Ishikawa (cell line): ENCODE measurements at regions not wholly inside any gene's neighbourhood (a gene's known extent, or its start where the extent isn't known, plus 50 kb on each side); places are given as distances from the start of the nearest gene placed in this dataset.

Experiments used
- CEBPB ChIP-seq: IDR thresholded peaks from 2 replicates; pipeline ENCODE4 v1.6.1; 2012
- CREB1 ChIP-seq: IDR thresholded peaks from 2 replicates; pipeline ENCODE4 v1.6.1; 2012; ENCODE audit warnings: low read depth
- EGR1 ChIP-seq: IDR thresholded peaks from 2 replicates; pipeline ENCODE4 v1.6.1; 2012
- EP300 ChIP-seq: IDR thresholded peaks from 2 replicates; pipeline ENCODE4 v1.6.1; 2012; ENCODE audit warnings: borderline replicate concordance
- FOXM1 ChIP-seq: IDR thresholded peaks from 2 replicates; pipeline ENCODE4 v1.6.1; 2012; ENCODE audit warnings: low read depth, borderline replicate concordance
- NFIC ChIP-seq: IDR thresholded peaks from 2 replicates; pipeline ENCODE4 v1.6.1; 2012
- RAD21 ChIP-seq: IDR thresholded peaks from 2 replicates; pipeline ENCODE4 v1.6.1; 2012; ENCODE audit warnings: low read depth
- REST ChIP-seq: IDR thresholded peaks from 2 replicates; pipeline ENCODE4 v1.6.1; 2012; ENCODE audit warnings: low read depth, mild to moderate bottlenecking
- TAF1 ChIP-seq: IDR thresholded peaks from 2 replicates; pipeline ENCODE4 v1.6.1; 2012; ENCODE audit warnings: low read depth, mild to moderate bottlenecking
- TCF12 ChIP-seq: IDR thresholded peaks from 2 replicates; pipeline ENCODE4 v1.6.1; 2012; ENCODE audit warnings: low read depth
- TEAD4 ChIP-seq: IDR thresholded peaks from 2 replicates; pipeline ENCODE4 v1.6.1; 2012
- YY1 ChIP-seq: IDR thresholded peaks from 2 replicates; pipeline ENCODE4 v1.6.1; 2012; ENCODE audit warnings: low read depth
- ZBTB7A ChIP-seq: IDR thresholded peaks from 2 replicates; pipeline ENCODE4 v1.6.1; 2012; ENCODE audit warnings: low read depth
- TF ChIP-seq, protein P1 (sequence below): IDR thresholded peaks from 2 replicates; pipeline ENCODE4 v1.6.1; 2012
- TF ChIP-seq, protein P2 (sequence below): IDR thresholded peaks from 2 replicates; pipeline ENCODE4 v1.6.1; 2012

DNA sequence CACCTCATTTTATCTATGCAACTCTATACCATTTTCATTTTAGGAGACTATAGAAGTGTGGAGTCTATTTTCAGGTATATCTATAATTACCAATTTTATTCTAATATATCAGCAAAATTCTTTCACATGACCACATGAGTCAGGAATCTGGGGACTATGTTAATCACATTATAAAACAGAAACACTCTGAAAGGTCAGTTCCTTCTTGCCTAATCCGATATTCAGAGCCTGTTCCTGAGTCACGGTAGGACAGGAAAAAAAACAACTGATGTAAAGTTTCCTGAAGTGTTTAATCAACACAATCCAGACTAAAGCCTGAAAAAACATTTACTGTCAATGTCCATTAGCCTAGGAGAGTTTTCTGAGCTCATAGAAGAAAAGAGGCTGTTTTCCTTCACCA lies 1902.3 kb downstream of the NCAM2 start:
- TF ChIP-seq CREB1 (no peak), TCF12 (no peak), REST (no peak), NFIC (no peak), ZBTB7A (no peak), YY1 (no peak), FOXM1 (no peak), TAF1 (no peak), EGR1 (no peak), RAD21 (no peak), EP300 (no peak), TEAD4 (no peak), CEBPB (no peak)
- TF ChIP-seq, protein P1, sequence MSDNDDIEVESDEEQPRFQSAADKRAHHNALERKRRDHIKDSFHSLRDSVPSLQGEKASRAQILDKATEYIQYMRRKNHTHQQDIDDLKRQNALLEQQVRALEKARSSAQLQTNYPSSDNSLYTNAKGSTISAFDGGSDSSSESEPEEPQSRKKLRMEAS: no peak
- TF ChIP-seq, protein P2, sequence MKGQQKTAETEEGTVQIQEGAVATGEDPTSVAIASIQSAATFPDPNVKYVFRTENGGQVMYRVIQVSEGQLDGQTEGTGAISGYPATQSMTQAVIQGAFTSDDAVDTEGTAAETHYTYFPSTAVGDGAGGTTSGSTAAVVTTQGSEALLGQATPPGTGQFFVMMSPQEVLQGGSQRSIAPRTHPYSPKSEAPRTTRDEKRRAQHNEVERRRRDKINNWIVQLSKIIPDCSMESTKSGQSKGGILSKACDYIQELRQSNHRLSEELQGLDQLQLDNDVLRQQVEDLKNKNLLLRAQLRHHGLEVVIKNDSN: no peak

- TF ChIP-seq, protein P2: no peak
- TF ChIP-seq EGR1: no peak
- TF ChIP-seq CREB1: no peak
- no peak for TF ChIP-seq NFIC
- TF ChIP-seq, protein P1: no peak
- TF ChIP-seq TAF1: no peak
- TF ChIP-seq TEAD4: no peak
- no peak for TF ChIP-seq EP300
- TF ChIP-seq CEBPB: no peak
- no peak for TF ChIP-seq FOXM1
- no peak for TF ChIP-seq REST
- no peak for TF ChIP-seq ZBTB7A
- no peak for TF ChIP-seq TCF12
- no peak for TF ChIP-seq RAD21
- no peak for TF ChIP-seq YY1
These were observed 1905.6 kb downstream of the NCAM2 start for GRCh38 chr21:22903851-22904250.

DNA sequence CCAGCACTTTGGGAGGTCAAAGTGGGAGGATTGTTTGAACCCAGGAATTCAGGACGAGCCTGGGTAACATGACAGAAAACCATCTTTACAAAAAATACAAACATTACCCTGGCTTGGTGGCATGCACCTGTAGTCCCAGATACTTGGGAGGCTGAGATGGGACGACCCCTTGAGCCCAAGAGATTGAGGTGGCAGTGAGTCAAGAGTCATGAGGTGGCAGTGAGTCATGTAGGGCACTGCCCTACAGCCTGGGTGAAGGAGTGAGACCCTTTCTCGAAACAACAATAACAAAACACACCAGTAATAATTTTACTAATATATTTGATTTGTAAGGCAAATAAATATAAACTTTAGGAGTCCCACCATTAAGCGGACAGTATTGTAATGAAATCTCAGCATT lies 1906.2 kb downstream of the NCAM2 start:
- TF ChIP-seq TAF1: no peak

GRCh38 chr21:22925032-22925431 lies 1926.8 kb downstream of the NCAM2 start:
- TF ChIP-seq CEBPB (no peak), YY1 (no peak), FOXM1 (no peak), TCF12 (no peak), REST (no peak), TEAD4 (no peak), CREB1 (no peak), TAF1 (no peak)
- TF ChIP-seq, protein P1: no peak

- TF ChIP-seq REST (no peak), FOXM1 (no peak), TAF1 (no peak)
These were observed 1929.3 kb downstream of the NCAM2 start for GRCh38 chr21:22927469-22927868.
